Urothelium cell line (cell line): ENCODE measurements at regions not wholly inside any gene's neighbourhood (a gene's known extent, or its start where the extent isn't known, plus 50 kb on each side); places are given as distances from the start of the nearest gene placed in this dataset.

ENCODE experiments used
- DNase-seq: peaks from one replicate; pipeline ENCODE4 v3.0.0; 2011; ENCODE audit warnings: low spot score, mixed read lengths
- FAIRE-seq: peaks from 2 replicates; lab custom pipeline; 2011; peaks lifted over from hg19 to GRCh38; lab: Jason Lieb, UNC

DNA sequence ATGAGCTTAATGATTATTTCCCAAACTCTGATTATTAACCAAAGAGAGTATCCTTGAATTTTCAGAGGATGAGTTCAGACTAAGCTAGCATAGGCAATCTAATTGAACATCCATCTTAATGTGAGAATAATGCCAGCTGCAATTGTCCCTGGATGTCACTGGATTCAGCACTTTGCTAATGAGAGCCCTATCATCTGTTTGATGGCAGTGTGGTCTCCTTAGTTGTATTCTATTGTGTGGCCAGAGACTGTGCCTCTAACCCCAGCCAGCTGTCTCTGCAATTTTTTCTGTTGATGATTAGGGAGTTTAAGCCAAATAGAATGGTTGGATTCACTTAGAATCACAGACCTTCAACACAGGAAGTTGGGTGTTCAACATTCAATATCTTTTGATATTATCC, 1249.5 kb downstream of the FAM181B start:
- FAIRE-seq (no peak), DNase-seq (no peak)

DNA sequence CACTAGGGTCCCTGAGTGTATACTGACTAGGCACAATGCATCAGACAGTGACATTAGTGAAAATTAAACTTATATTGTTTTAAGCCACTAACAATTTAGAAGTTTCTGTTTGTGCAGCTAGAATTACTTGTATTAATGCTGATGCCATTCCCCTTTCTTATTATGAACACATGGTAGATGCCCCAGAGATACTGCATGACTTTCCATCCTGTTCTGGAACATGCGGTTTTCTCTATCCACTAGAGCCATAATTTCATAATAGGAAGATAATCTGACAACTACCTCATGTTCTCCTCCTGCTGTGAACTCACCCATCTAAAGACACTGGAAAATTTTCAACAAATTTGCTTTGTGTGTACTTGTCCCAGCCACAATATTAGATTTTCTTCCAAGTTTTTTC, 1256.4 kb downstream of the FAM181B start:
- FAIRE-seq (no peak), DNase-seq (no peak)

DNA sequence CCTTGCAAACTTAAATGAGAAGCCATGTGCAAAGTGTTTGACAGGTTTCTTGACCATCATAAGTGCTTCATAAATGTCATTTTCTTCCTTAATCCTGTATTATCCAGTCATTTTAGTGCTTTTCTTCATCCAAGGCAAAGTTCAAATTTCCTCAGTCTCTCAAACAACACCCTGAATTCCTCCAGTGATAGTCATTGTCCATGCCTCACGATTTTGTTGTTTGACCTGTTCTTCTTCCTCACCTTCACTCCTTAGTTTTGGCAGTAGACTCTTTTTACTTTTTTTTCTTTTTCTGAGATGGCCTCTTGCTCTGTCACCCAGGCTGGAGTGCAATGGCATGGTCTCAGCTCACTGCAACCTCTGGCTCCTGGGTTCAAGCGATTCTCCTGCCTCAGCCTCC, 1257.3 kb downstream of the FAM181B start:
- FAIRE-seq (no peak), DNase-seq (no peak)

DNA sequence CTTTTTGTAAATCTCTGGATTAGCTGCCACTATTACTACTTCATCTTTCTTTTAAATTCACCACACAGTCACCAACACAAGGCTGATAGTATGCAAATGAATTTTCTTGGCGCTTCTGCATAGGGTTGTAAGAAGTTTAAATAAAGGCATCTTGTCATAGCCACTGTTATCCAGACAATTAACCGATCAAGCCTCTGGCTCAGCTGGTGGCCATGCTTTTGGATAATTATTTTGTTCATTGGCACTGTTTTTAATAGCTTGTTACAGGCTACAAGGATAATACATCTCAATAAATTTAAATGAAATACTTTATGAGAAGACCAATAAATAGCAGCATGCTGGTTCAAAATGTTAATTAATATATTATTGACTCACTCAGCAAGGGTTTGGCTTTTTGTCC, 1261.0 kb downstream of the FAM181B start:
- DNase-seq: no peak

DNA sequence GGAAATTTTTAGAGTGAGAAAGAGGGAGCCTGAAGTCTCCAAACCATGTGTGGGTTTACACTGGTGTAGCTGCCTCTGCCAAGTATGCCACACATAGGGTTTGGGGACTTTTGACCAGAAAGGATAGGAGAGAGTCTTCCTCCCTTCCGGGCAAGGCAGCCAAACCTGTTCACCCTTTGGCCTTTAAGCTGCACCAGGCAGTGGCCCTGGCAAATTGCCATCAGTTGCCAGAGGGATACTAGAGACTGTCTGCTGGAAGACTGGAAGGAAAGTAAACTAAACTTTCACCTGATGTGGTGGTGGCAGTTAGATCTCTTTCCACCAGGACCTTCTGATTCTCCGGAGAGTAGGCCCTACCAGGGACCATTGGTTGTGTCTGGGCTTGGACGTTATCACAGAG, 1263.2 kb downstream of the FAM181B start:
- DNase-seq (no peak), FAIRE-seq (no peak)

More for the DNA sequence above, 1261.0 kb downstream of the FAM181B start:
- no peak for FAIRE-seq

DNA sequence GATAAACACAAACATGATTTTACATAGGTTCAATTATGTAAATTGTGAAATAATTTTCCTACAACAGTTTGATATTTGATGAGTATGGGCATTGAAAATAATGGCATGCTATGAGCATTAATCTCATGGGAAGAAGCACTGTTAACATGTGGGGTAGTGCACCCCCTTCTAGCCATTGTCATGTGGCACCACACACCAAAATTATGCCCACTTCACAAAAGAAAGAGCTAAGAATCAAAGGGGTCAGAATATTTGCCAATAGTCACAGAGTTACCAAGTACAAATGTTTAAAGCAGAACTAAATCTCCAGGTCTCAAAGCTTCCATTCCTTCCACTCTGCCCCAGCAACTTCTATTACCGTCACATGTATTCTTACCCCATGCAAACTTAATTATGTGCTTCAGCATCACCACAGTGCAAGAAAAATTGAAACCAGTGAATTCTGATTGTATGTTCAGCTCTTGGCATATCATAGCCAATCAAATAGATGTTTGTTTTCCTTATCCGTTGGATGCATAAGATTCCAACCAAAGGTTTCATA, 1273.8 kb downstream of the FAM181B start:
- DNase-seq: no peak
- no peak for FAIRE-seq

DNA sequence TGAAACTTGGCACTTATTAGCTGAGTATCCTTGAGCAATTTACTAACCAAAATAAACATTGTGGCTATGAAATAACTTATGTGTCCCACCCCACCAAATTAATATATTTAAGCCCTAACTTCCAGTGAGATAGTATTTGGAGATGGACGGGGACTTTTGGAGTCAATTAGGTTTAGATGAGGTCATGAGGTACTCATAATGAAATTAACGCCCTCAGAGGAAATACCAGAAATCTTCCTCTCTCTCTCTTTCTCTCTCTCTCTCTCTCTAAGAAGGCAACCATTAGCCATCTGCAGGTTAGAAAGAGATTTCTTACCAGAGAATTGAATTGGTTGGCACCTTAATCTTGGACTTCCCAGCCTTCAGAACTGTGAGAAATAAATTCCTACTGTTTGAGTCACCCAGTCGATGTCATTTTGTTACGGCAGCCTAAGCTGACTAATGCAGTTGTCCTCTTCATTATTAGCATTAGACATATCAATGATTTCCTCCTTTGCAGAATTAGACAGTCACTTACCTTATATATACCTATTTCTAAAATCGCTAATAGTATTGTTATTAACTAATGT, 1284.0 kb downstream of the FAM181B start:
- FAIRE-seq: no peak
- peak; percentile 17 for DNase-seq

DNA sequence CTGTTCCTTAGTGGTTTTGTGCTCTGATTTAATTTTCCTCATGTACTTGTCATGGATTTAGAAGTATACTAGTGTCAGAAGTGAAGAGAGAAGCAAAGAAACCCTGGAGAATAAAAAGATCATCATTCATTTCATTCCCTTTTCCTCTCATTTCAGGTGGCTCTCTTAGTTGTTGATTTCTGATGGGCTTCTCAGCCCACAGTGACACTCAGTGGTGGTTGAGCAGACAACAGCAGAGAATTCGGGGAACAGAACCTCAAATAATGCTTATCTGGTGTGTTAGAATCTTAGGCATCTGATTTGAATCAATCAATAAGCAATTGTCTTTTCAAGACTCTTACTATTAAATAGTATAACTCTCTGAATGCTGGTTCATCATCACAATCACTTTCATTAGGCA, 1289.4 kb downstream of the FAM181B start:
- FAIRE-seq: no peak
- DNase-seq: no peak

DNA sequence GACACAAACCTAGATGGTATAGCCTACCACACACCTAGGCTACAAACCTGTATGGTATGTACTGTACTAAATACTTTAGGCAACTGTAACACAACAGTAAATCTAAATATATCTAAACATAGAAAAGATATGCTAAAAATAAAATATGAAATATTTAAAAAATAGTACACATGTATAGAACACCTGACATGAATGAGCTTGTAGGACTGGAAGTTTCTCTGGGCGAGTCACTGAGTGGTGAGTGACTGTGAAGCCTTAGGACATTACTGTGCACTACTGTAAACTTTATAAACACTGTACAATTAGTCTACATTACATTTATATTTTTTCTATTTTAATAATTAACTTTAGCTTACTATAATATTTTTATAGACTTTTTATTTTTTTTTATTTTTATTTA, 1301.3 kb downstream of the FAM181B start:
- FAIRE-seq (no peak), DNase-seq (no peak)

DNA sequence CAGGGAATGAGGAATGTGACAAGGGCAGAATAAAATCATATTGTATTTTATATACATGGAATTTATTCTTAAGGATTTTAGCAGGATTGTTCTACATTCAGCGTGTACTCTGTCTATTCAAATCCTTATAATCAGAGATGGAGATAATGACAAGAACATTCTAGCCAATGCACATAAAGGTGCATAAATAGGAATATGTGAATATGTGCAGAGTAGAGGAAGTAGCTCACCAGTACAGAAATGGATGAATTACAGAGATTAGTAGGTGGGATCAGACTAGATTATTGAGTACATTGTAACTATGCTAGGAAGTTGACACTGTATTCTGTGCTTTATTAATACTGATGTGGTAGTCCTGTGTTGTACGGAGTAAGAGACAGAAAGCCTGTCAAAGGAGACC, 1308.8 kb downstream of the FAM181B start:
- FAIRE-seq (no peak), DNase-seq (no peak)

DNA sequence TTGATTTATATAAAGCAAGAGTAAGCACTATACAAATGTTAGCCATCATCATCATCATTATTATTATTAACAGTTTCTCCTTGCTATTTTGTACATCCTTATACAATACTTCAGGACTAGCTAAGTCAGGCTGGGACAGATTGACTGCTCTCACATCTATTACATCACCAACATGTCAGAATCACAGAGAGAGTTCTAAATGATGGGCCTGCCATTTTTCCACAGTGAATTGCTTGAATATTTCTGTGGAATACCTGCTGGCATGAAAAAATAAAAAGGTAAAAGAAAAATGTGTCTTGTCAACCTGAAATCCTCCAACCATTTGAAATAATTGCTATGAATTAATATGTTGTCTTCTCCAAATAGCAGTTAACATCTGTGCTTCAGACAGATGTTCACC, 1311.3 kb downstream of the FAM181B start:
- FAIRE-seq: no peak
- DNase-seq: no peak

DNA sequence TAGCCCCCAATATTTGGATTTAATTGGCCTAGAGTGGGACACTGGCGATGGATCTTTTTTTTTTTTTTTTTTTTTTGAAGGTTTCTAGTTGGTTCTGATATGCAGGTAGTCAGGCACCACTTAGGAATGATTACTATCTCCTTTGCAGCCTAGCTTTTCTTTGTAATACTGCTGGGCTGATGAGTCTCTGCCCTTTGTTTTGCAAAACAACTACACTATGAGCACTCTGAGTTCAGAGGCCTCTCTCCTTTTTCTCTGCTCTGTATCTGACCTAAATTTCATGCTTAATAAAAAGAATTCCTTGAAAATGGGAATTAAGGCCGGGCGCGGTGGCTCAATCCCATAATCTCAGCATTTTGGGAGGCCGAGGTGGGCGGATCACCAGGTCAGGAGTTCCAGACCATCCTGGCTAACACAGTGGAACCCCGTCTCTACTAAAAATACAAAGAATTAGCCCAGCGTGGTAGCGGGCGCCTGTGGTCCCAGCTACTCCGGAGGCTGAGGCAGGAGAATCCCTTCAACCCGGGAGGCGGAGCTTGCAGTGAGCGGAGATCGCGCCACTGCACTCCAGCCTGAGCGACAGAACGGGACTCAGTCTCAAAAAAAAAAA, 1312.3 kb downstream of the FAM181B start:
- FAIRE-seq: no peak

DNA sequence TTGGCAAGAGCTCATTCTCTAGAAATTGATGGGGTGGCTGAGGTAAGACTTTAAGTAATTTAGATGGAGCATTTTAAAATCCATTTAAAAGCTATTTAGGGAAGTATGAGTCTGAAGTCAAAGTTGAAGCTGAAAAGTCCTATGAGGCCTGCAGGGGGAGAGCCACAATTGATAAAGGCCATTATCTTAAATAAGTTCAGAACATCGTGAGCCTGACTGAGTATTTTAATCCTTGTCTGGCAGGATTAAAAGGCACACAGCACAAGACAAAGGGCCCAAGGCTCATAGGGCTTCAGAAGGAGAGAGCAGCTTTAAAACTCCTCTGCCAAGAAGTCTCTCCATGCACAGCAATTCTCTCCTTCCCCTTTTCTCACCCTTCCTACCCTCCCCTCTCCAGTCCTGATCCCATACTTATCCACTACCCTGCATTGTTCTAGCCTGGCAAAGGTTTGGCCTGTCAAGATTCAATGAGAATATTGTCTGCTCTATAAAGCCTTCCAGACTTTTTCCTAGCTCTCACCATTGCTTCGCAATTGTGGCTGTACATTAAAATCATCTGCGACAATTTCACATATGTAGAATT, 1312.9 kb downstream of the FAM181B start:
- FAIRE-seq (no peak), DNase-seq (no peak)

More for the DNA sequence above, 1312.3 kb downstream of the FAM181B start:
- no peak for DNase-seq

DNA sequence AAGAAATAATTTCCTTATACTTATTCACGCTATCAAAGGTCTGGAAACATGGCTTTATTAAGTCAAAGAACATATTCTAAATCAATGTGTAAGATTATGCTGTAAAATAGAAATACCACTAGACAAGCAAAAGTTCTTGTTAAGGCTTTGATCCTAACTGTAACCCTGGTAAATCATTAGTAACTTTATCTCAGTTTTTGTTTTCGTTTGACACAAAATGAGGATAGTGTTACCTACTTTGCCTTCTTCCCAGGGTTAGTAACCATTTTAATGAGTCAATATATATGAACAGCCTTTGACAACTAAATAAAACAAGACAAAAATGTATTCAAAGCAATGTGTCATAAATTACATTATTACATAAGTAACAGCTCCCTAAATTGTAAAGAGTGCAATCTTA, 1336.3 kb downstream of the FAM181B start:
- no peak for FAIRE-seq

DNA sequence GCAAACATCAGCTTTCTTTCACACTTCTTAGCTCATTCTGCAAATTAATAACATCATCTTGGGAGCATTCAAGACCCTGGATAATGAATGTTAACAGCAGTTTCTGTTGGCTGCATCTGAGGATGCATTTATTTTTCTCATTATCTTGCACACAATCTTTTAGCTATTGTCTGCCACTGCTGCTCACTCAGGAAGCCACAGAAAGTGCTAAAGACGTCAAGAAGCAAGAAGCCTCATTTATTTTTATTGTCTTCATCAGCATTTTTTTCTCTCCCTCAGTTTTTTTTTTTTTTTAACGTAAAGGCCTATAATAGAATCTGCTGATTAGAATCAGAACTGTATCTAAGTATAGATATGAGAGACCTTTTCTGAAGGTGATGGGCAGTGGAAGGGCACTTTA, 1339.4 kb downstream of the FAM181B start:
- no peak for DNase-seq
- no peak for FAIRE-seq

More for the DNA sequence above, 1336.3 kb downstream of the FAM181B start:
- no peak for DNase-seq

DNA sequence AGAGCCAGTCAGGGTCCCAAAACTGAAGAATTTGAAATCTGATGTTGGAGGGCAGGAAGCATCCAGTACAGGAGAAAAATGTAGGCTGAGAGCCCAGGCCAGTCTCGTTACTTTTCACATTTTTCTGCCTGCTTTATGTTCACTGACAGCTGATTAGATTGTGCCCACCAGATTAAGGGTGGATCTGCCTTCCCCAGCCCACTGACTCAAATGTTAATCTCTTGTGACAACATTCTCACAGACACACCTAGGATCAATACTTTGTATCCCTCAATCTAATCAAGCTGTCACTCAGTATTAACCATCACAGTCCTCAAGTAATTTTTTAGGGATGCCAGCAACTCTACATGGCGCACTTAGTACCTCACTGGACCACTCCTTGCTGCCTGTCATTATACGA, 1345.3 kb downstream of the FAM181B start:
- no peak for FAIRE-seq
- DNase-seq: no peak

DNA sequence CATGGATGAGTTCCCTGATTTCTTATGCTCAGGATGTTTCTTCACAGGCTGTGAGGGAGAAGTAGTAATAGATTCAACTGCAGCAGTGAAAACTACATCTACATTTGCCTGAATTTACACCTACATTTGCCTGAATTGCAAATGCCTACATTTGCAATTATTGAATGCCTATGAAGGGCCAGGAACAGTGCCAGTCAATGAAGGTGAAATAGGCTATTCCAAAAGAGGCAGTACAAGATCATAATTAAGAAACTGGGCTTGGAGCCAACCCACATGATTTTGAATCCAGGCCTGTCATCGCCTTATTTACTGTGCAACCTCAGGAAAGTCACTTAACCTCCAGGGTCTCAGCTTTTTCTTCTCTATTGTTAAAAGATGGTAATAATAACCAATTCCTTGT, 1353.3 kb downstream of the FAM181B start:
- FAIRE-seq: no peak

DNA sequence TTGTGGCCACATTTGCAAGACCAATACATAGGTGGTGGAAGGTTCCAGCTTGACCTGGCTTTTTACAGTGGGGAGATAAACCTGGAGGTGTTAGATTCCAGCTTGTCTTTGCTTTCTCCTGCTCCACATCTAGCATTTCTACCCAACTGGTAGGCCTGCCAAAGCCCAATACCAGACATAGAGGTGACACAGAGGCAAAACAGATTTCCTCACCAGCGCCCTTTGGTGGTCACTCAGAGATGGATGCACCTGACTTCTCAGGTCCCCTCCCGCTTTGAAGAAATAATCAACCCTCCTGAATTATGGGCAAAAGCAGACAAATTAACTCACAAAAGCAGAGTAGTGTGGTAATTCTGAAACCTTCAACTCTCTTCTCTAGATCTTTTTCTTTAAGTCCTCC, 1356.2 kb downstream of the FAM181B start:
- FAIRE-seq (no peak), DNase-seq (no peak)

More for the DNA sequence above, 1353.3 kb downstream of the FAM181B start:
- DNase-seq: no peak

DNA sequence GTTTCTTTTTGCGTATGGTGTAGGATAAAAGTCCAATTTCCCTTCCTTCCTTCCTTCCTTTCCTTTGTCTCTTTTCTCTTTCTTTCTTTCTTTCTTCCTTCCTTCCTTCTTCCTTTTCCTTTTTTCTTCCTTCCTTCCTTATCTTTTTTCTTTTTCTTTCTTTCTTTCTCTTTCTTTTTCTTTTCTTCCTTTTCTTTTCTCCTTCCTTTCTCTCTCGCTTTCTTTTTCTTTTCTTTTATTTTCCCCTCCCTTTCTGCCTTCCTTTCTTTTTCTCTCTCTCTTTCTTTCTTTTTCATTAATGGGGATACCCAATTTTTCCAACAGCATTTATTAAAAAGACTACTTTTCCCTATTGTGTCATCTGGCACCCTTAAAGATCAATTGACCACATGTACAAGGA, 1359.7 kb downstream of the FAM181B start:
- no peak for FAIRE-seq
- DNase-seq: no peak

DNA sequence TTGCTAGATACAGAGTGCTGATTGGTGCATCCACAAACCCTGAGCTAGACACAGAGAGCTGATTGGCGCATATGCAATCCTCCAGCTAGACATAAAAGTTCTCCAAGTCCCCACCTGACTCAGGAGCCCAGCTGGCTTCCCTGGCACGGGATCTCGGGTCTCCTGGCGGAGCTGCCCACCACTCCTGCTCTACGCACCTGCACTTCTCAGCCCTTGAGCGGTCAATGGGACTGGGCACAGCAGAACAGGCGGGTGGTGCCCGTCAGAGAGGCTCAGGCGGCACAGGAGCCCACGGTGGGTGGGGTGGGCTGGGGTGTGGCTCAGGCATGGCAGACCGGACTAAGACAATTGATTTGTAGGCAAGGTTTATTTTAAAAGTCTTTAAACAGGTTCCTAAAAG, 1365.5 kb downstream of the FAM181B start:
- no peak for FAIRE-seq
- no peak for DNase-seq

DNA sequence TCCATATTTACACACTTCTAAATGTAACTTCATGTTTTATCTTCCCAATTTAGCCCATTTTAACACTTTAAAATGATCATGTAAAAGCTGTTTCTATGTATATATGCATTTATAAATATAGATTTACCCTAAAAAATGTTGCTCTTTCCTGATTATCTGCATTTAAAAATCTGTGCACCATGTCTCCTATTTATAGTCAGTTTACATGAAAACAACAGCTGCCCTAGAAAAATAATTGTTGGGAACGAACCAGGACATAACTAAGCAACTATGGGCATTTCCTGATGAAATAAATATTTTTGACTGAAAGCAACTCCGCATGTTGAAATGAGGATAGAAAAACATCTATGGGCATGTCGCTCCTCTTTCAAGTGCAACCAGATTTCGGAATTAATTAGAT, 1368.2 kb downstream of the FAM181B start:
- no peak for FAIRE-seq

DNA sequence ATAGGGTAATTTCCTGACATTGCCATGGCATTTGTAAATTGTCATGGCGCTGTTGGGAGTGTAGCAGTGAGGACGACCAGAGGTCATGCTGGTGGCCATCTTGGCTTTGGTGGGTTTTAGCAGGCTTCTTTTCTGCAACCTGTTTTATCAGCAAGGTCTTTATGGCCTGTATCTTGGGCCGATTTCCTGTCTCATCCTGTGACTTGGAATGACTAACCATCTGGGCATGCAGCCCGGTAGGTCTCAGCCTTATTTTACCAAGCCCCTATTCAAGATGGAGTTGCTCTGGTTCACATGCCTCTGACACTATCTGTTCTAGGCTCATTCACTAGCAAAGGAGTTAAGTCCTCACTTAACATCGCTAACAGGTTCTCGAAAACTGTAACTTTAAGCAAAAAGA, 1374.2 kb downstream of the FAM181B start:
- no peak for DNase-seq

More for the DNA sequence above, 1368.2 kb downstream of the FAM181B start:
- no peak for DNase-seq

More for the DNA sequence above, 1374.2 kb downstream of the FAM181B start:
- no peak for FAIRE-seq
